Sigmoid colon (tissue), 6 donors: ENCODE measurements at regions not wholly inside any gene's neighbourhood (a gene's known extent, or its start where the extent isn't known, plus 50 kb on each side); places are given as distances from the start of the nearest gene placed in this dataset.
A peak's percentile ranks its signal among the peaks of the same experiment; 100 is the strongest.

Experiments used
- DNase-seq: peaks from one replicate; pipeline ENCODE4 v3.0.0-alpha.2; 2019
- H3K27ac ChIP-seq, 4 donors: fragments of 200-600 bp; sonication (generic); one replicate each; pipeline ENCODE4 v1.5.1; 2016 to 2019; ENCODE audit warnings: mild to moderate bottlenecking in 1 of 4
- H3K27me3 ChIP-seq, 3 donors: fragments of 200-600 bp; sonication (generic); one replicate each; pipeline ENCODE4 v1.5.1; 2019; ENCODE audit warnings: mild to moderate bottlenecking in 1 of 3
- H3K36me3 ChIP-seq, 4 donors: fragments of 200-600 bp; sonication (generic); one replicate each; pipeline ENCODE4 v1.5.1; 2016 to 2019
- H3K4me1 ChIP-seq, 4 donors: fragments of 200-600 bp; sonication (generic); one replicate each; pipeline ENCODE4 v1.5.1; 2017 to 2019
- H3K4me3 ChIP-seq, 4 donors: fragments of 200-600 bp; sonication (generic); one replicate each; pipeline ENCODE4 v1.5.1; 2017 to 2019; ENCODE audit warnings: mild to moderate bottlenecking in 2 of 4, moderate library complexity in 1 of 4
- H3K9me3 ChIP-seq, 4 donors: fragments of 200-600 bp in 3 of 4; sonication (generic) in 3 of 4; one replicate each; pipeline versions ENCODE4 v1.5.1 to v1.6.1; 2013 to 2019
- EP300 ChIP-seq, 4 donors: sonication (generic); formaldehyde crosslinking; IDR thresholded peaks; one replicate each; pipeline ENCODE4 v1.6.1; 2017; ENCODE audit warnings: antibody characterized with exemption in 4 of 4
- POLR2A ChIP-seq, 2 donors: fragments of 450-650 bp; IDR thresholded peaks; one replicate each; pipeline ENCODE4 v1.6.1; 2016; ENCODE audit warnings: antibody characterized with exemption in 2 of 2, mild to moderate bottlenecking in 2 of 2, moderate library complexity in 2 of 2
- POLR2AphosphoS5 ChIP-seq, 4 donors: sonication (generic); formaldehyde crosslinking; IDR thresholded peaks; one replicate each; pipeline ENCODE4 v1.6.1; 2017; ENCODE audit warnings: antibody characterized with exemption in 4 of 4
- WGBS, 2 donors: extraction: QIAGEN DNeasy Blood & Tissue Kit; methylation state at CpG; one replicate each; pipeline ENCODE4 v1.1.7; 2013; 5-methylcytosine and 5-hydroxymethylcytosine counted together
- intact Hi-C: fragments of 100-400 bp; cut with DNase I; formaldehyde crosslinking; loops from one replicate; pipeline ENCODE4 v1.15.1; 2023
- TF ChIP-seq, protein P1 (sequence below), 4 experiments: fragments of 450-650 bp in 3 of 4; fragments of 200-600 bp in 1 of 4; IDR thresholded peaks; one replicate each; pipeline ENCODE4 v1.5.1; 2016 to 2019; ENCODE audit warnings: antibody characterized with exemption in 4 of 4, mild to moderate bottlenecking in 3 of 4, moderate library complexity in 2 of 4
- donor health status: healthy with polysubstance abuse.
- donor health status: healthy.

DNA sequence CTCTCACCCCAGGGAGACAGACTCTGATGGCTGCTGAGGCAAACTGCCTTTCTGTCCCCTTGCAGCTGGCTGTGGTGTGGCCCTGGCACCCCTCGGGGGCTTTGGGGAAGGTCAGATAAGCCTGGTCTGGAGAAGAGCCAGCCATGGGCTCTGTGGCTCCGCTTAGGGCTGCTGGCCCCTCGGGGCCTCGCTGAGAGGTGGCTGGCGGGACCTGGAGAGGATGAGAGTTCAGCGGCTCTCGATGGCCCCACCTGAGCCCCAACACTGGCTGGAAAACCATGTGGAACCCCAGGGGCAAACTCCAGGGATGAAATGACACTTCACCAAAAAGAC, 56.1 kb upstream of the ASAP2 start:
- H3K4me1 ChIP-seq = no peaks in the 10 kb centered on the region
- TF ChIP-seq EP300 (IDR thresholded peaks at IDR 0.05) (no peak), POLR2AphosphoS5 (IDR thresholded peaks at IDR 0.05) (no peak), POLR2A (IDR thresholded peaks at IDR 0.05) (no peak)
- no peaks in the 10 kb centered on the region for H3K36me3 ChIP-seq
- no peak overlapping the region for H3K4me3 ChIP-seq
- H3K27ac ChIP-seq = no peak overlapping the region
- H3K9me3 ChIP-seq = no peaks in the 10 kb centered on the region
- intact Hi-C loops = no loop called here
- WGBS, 2 donors = 87 to 95% methylated on average over 7 of the region's 7 CpGs
- DNase-seq = peak; percentile 49
- H3K27me3 ChIP-seq = no peaks in the 10 kb centered on the region

- peak; percentile 59 for DNase-seq
- H3K4me1 ChIP-seq = peaks cover 0 to 3% (median 2%) of the 10 kb centered on the region in 4 donors
- H3K36me3 ChIP-seq = no peaks in the 10 kb centered on the region
- TF ChIP-seq POLR2AphosphoS5 (IDR thresholded peaks at IDR 0.05) (no peak), POLR2A (IDR thresholded peaks at IDR 0.05) (no peak), EP300 (IDR thresholded peaks at IDR 0.05) (no peak)
- TF ChIP-seq, protein P1, sequence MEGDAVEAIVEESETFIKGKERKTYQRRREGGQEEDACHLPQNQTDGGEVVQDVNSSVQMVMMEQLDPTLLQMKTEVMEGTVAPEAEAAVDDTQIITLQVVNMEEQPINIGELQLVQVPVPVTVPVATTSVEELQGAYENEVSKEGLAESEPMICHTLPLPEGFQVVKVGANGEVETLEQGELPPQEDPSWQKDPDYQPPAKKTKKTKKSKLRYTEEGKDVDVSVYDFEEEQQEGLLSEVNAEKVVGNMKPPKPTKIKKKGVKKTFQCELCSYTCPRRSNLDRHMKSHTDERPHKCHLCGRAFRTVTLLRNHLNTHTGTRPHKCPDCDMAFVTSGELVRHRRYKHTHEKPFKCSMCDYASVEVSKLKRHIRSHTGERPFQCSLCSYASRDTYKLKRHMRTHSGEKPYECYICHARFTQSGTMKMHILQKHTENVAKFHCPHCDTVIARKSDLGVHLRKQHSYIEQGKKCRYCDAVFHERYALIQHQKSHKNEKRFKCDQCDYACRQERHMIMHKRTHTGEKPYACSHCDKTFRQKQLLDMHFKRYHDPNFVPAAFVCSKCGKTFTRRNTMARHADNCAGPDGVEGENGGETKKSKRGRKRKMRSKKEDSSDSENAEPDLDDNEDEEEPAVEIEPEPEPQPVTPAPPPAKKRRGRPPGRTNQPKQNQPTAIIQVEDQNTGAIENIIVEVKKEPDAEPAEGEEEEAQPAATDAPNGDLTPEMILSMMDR (IDR thresholded peaks at IDR 0.05) = no peak
- intact Hi-C loops = no loop called here
- H3K4me3 ChIP-seq = no peak overlapping the region
- no peaks in the 10 kb centered on the region for H3K27me3 ChIP-seq
- no peaks in the 10 kb centered on the region for H3K9me3 ChIP-seq
- WGBS, 2 donors = 89 to 90% methylated on average over 20 of the region's 20 CpGs
- no peak overlapping the region for H3K27ac ChIP-seq
Observed at GRCh38 chr2:9149726-9150567, 56.7 kb upstream of the ASAP2 start.

DNA sequence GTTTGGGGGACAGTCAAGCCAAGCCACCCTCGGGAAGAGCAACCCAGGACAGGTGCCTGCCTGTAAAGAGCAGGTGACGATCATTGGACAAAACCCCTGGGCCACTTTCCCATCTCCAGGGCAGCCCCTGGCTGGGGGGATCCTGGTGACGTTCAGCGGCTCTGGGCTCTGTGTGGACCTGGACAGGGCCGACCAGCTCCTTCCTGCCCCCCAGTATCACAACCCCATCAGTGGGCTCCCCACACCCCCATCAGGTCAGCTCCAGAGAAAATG, 57.3 kb upstream of the ASAP2 start:
- Histone ChIP-seq H3K36me3 (no peaks in the 10 kb centered on the region), H3K4me3 (no peak overlapping the region), H3K27me3 (no peaks in the 10 kb centered on the region), H3K27ac (no peak overlapping the region), H3K4me1 (peaks cover 0 to 8% (median 7%) of the 10 kb centered on the region in 4 donors), H3K9me3 (no peaks in the 10 kb centered on the region)
- DNase-seq = peak; percentile 51
- no peak for TF ChIP-seq POLR2AphosphoS5 (IDR thresholded peaks at IDR 0.05)
- intact Hi-C loops = no loop called here
- WGBS, 2 donors = 86 to 92% methylated on average over 5 of the region's 5 CpGs

DNA sequence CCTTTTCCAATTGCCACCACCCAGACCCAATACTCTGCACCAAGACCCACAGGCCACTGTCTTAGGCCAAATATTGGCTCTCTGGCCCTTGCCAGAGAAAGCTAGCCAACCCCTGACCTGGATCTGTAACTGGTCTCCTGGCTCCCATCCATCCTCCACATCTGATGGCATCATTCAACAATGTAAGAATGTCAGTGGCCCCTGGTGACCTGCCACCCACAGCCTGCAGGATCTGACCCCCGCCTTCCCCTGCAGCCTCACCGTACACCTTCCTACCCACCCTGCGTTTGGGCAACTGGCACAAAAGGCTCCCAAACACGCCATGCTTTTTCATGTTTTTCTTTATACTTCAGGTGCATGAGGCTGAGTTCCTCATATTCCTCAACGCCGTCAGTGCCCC, 60.0 kb upstream of the ASAP2 start:
- no peaks in the 10 kb centered on the region for H3K36me3 ChIP-seq
- intact Hi-C loops = no loop called here
- peak; percentile 52 for DNase-seq
- no peak for TF ChIP-seq POLR2A (IDR thresholded peaks at IDR 0.05)
- no peak for TF ChIP-seq EP300 (IDR thresholded peaks at IDR 0.05)
- TF ChIP-seq, protein P1 (IDR thresholded peaks at IDR 0.05) = no peak
- TF ChIP-seq POLR2AphosphoS5 (IDR thresholded peaks at IDR 0.05) = no peak
- WGBS, 2 donors = 95% methylated on average over 6 of the region's 6 CpGs
- H3K4me3 ChIP-seq = no peak overlapping the region
- H3K4me1 ChIP-seq = peaks cover 0 to 19% (median 16%) of the 10 kb centered on the region in 4 donors
- H3K27ac ChIP-seq = no peak overlapping the region
- H3K27me3 ChIP-seq = no peaks in the 10 kb centered on the region
- no peaks in the 10 kb centered on the region for H3K9me3 ChIP-seq

- no peak for DNase-seq
- Histone ChIP-seq H3K27me3 (no peaks in the 10 kb centered on the region), H3K27ac (no peak overlapping the region), H3K9me3 (no peaks in the 10 kb centered on the region), H3K36me3 (no peaks in the 10 kb centered on the region), H3K4me3 (no peak overlapping the region), H3K4me1 (peaks cover 0 to 19% (median 16%) of the 10 kb centered on the region in 4 donors)
- 90 to 91% methylated on average over 28 of the region's 28 CpGs for WGBS, 2 donors
- TF ChIP-seq POLR2A (IDR thresholded peaks at IDR 0.05) (no peak), POLR2AphosphoS5 (IDR thresholded peaks at IDR 0.05) (no peak), EP300 (IDR thresholded peaks at IDR 0.05) (no peak)
- TF ChIP-seq, protein P1 (IDR thresholded peaks at IDR 0.05) = no peak
- intact Hi-C loops = loop anchor here (2.0 kb wide), 1 partner anchor 277 kb away; the partner anchor contains the start of genes CPSF3 and ITGB1BP1
Observed at GRCh38 chr2:9145752-9146430, 60.7 kb upstream of the ASAP2 start.
